AG09309 (cell line): ENCODE measurements at regions not wholly inside any gene's neighbourhood (a gene's known extent, or its start where the extent isn't known, plus 50 kb on each side); places are given as distances from the start of the nearest gene placed in this dataset.

ENCODE experiments used
- DNase-seq: peaks from one replicate; pipeline ENCODE4 v3.0.0-alpha.2; 2010; ENCODE audit warnings: low read depth
- H3K4me3 ChIP-seq: 2 replicates; pipeline ENCODE4 v1.5.1; 2011; ENCODE audit warnings: mild to moderate bottlenecking, low read depth, low read length, moderate library complexity; ENCODE audit not compliant: control insufficient read depth
- TF ChIP-seq, protein P1 (sequence below): IDR thresholded peaks from 2 replicates; pipeline ENCODE4 v1.5.1; 2011; ENCODE audit warnings: mild to moderate bottlenecking, low read depth, low read length, inconsistent platforms; ENCODE audit not compliant: insufficient read depth, control insufficient read depth; ENCODE audit errors: missing control alignments

- DNase-seq, result no peak
- H3K4me3 ChIP-seq, result no peak overlapping the region
- TF ChIP-seq, protein P1, sequence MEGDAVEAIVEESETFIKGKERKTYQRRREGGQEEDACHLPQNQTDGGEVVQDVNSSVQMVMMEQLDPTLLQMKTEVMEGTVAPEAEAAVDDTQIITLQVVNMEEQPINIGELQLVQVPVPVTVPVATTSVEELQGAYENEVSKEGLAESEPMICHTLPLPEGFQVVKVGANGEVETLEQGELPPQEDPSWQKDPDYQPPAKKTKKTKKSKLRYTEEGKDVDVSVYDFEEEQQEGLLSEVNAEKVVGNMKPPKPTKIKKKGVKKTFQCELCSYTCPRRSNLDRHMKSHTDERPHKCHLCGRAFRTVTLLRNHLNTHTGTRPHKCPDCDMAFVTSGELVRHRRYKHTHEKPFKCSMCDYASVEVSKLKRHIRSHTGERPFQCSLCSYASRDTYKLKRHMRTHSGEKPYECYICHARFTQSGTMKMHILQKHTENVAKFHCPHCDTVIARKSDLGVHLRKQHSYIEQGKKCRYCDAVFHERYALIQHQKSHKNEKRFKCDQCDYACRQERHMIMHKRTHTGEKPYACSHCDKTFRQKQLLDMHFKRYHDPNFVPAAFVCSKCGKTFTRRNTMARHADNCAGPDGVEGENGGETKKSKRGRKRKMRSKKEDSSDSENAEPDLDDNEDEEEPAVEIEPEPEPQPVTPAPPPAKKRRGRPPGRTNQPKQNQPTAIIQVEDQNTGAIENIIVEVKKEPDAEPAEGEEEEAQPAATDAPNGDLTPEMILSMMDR, result no peak
Observed at GRCh38 chr1:87505391-87505983, 176.8 kb downstream of the LMO4 start.

GRCh38 chr1:87506147-87506546, 177.5 kb downstream of the LMO4 start:
- TF ChIP-seq, protein P1, result no peak
- no peak overlapping the region for H3K4me3 ChIP-seq
- no peak for DNase-seq

GRCh38 chr1:87508247-87508787, 179.6 kb downstream of the LMO4 start:
- TF ChIP-seq, protein P1, result no peak
- DNase-seq, result no peak
- no peak overlapping the region for H3K4me3 ChIP-seq

DNA sequence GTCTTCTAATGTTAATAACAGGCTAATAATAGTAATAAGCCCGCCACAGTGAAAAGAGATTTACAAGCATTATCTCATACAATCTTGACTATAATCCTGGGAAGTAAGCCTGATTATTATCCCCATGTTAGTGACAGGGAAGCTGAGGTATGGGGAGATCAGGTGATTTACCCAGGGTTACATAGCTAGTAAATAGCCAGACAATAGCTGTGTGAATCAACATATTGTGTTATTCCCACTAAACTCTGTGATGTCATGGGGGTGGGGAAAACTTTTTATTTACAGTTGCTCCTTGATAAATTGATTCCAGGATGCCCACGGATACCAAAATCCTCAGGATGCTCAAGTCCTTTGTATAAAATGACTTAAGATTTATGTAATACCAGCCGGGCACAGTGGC, 181.9 kb downstream of the LMO4 start:
- H3K4me3 ChIP-seq, result no peak overlapping the region
- no peak for DNase-seq
- TF ChIP-seq, protein P1, result no peak

DNA sequence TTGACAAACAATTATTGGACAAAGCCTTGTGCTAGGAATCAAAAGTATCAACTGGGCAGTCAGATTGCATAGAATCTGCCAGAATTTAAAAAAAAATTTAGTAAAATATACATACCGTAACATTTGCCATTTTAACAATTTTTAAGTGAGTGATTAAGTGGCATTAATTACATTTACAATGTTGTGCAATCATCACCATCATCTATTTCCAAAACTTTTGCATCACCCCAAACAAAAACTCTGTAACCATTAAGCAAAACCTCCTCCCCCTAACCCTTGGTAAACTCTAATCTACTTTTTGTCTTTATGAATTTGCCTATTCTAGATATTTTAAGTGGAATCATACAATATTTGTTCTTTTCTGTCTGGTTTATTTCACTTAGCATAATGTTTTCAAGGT, 182.8 kb downstream of the LMO4 start:
- DNase-seq, result no peak
- no peak overlapping the region for H3K4me3 ChIP-seq
- TF ChIP-seq, protein P1, result no peak

DNA sequence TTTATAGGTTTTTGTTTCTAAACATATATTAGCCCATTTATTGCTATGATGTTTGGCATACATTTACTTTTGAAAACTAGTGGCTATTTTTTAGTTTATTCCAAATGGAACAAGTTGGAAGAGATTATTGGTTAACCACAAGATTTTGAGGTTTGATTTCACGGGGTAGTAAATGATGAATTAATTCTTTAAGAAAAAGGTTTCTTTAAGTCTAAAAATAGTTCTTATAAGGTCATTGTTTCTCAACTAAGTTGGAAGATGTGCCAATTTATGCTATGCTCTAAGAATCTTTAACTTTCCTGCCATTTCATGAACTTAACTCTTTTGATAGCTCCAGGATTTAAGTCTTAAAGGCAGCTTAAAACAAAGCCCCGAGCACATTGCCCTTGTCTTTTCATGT, 183.8 kb downstream of the LMO4 start:
- no peak for DNase-seq
- TF ChIP-seq, protein P1, result no peak
- H3K4me3 ChIP-seq, result no peak overlapping the region

DNA sequence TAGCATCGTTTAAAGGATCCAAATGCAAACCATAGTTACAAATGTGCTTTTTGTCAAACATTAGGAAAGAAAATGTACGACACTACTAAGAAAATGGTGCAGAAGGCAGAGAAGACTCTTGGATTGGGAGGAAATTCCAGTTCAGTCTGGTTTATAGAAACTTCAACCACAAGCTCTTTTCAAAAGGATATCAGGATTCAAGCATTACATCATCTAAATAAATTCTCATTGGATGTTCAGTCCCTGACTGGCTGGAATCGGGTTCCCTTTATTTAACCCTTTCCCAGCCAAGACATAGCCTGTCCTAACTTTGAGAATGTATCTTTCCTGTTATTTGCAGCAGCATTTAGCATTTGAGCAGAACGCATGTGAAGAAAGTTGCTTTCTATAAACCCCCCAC, 184.6 kb downstream of the LMO4 start:
- TF ChIP-seq, protein P1, result no peak
- H3K4me3 ChIP-seq, result no peak overlapping the region
- DNase-seq, result no peak
